DMS153 treated with DMSO at 0.1 percent for 48 hours (cell line): ENCODE measurements at regions not wholly inside any gene's neighbourhood (a gene's known extent, or its start where the extent isn't known, plus 50 kb on each side); places are given as distances from the start of the nearest gene placed in this dataset.

Source experiments
- DNase-seq: peaks from one replicate; lab custom pipeline; 2025; ENCODE audit not compliant: unreplicated experiment; lab: John Stamatoyannopoulos, UW

DNA sequence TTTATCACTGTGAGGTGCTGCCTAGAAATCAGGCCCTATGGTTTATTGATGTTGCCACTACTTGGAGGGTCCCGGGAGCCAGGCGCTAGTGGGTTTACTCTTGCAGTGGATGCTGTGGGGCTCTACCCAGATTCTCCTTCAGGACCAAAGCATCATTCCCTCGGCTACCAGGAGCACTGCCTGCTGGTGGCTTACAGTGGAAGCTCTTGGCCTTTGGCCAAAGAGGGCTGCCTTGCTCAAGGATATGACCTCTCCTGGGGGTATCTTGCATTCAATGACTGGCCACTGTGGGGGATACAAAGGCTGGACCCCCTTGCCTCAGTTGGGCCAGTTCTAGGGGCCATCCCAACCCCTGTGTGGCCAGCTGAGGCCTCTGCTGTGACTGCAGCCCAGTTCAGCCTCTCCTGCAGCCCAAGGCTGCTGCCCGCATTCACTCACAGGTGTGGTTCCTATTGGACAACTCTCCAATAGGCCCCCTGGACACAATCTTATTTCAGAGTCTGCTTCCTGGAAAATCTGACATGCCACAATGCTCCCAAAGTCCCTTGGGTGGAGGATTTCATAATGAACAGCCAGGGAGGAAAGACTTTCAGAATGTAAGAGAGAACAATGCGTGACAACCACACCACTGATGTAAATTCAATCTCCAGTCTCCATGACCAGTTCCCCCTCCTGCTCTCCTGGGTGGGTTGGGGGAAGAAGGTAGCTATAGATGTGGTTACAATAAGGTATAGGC is 196.3 kb downstream of the SNX10 start:
- no peak for DNase-seq

- no peak for DNase-seq
Measured at GRCh38 chr7:26489391-26489790, 197.7 kb downstream of the SNX10 start.

GRCh38 chr7:26489906-26490639 is 198.4 kb downstream of the SNX10 start:
- DNase-seq, result no peak

DNA sequence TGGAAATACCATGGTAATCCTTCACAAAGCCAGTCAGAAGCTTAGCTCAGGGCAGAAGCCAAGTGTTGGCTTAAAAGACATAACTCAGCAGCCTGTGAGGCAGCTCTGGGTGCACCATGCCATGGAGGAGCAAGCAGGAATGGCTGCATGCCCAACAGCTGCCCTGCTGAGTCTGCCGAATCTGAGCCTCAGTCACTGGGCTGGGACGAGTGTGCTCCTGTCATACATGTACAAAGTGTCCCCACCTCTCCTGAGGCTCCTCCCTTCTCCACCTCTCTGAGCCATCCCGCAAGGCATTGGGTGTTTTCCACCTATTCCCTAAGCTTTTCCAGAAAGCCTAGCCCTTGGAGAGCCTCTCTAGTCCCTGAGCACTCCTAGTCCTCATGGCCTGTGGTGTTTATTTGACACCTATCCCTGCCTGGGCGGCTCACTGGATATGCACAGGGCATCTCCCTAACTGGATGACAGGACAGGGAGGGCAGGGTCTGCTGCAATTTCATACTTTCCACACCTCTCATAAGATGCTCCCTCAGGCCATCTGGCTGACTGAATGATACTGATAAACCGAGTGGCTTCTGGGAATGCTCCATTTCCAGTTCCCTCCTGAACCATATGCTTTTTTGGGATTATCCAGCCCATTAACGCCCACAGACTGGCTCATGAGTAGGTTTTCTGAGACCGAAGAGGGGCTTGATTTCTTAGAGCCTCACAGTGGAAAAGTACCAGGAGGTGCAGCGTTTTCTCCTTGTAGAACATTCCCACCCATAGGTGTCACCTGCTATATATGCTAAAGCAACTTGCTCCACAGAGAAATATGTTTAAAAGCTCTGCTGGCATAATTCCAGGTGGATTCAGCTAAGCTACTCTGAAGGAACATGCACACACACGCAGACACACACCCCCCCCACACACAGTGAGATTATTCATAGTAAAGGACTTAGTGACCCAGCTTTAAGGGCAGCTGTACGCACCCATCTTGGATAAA is 199.3 kb downstream of the SNX10 start:
- peak; percentile 86 for DNase-seq

DNA sequence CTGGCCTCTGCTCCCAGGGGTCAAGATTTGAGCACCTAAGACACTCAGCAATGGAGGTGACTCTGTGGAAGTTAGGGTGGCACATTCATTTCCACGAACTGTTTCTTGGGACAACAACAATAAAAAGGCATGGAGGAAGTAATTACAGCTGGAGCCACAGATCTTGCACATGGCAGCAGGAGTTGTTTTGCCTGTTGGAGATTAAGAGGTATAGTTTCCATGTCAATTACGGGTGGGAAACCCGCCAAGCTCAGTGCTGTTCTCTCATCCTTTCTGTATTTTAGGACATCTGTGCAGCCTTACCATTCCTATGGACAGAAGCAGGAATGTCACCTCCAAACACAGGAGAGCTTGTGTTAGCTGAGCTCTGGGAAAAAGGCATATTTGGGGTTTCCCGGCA is 201.2 kb downstream of the SNX10 start:
- DNase-seq, result peak; percentile 29

DNA sequence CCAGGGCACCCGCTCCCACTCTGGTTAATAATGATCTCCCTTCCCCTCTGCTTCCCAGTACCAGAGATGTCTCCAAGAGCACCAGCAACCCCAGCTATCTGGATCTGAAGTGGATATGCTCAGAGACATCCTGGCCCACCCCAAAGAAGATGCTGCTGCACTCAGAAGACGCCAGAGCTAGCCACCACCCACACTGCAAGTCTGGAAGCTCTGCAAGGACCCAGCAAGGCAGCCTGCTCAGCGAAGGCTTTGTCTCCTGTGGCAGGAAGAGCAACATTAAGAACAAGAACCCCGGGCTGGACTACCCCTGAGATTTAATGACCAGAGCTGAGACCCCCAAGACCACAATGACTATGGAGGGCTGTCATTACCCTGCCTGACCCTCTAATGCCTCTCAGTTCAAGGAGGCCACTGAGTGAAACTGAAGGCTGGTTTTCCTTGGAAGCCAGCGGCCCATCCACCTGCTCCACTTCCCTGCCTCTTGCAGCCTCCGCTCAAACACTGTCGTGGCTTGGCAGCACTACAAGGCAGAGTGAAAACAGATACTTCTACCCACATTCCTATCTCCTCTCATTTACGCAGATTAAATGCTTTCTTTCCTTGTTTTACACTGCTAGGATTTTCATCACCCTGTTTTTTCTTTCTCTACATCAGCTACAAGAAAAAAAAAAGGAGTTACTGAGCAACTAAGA is 202.2 kb downstream of the SNX10 start:
- no peak for DNase-seq

- DNase-seq, result no peak
Measured at GRCh38 chr7:26495569-26495968, 203.9 kb downstream of the SNX10 start.

DNA sequence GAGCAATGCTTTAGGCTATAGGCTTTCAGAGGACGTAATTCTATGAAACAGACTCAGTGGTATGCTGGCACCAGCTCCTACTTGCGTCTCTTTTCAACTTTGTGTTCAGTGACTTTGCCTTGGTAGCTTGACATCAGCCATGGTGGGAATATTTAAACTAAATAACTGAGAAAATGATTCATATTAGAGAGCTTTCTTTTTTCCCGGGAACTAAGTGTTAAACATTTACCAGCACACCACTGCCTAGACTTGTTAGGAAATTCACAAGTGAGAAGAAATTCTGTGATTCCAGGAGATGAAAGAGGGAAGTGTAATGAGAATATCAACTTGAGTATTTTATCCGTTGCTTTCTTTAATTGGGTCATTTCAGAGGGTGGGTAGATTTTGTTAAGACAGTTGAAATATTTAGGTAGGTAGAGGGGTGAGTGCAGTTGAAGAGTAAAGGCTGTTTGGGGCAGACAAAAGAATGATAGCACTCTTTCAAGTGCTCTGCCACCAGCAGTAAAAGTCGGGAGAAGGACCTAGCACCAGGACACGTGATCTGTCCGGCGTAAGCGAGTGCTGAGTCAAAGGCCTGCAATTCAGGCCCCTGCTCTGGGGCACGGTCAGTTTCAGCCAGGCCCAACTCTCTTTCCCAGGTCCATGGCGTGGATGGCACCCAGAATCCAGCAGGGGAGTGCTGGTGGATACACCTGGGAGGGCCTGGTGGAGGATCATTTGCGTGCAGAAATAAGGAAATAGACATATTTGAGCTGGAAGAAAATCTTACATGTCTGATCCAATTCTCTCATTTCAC is 206.3 kb downstream of the SNX10 start:
- DNase-seq, result no peak

DNA sequence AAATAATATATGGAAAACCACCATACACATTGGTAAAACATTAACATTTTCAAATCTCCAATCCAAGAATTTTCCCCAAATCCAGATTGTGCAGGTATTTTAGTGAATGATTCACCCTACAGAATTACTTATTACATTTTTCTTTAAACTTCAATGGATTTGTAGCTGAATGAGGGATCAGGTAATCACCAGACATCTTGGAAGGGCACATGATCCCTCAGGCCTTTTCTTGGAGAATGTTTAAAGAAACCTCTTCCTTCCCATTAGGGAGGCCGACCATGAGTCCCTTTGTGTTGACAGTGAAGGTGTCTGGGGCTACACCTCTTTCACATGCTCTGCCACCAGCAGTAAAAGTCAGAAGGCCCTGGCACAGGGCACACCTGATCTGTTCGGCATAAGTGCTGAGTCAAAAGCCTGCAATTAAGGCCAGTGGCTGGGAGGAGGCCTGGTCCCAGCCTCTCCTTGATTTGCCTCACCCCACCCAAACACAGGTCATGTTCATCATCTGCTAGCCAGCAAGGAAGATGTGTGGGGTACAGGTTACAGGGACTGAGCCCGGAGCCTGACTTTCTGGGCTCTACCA is 207.7 kb downstream of the SNX10 start:
- DNase-seq, result no peak

DNA sequence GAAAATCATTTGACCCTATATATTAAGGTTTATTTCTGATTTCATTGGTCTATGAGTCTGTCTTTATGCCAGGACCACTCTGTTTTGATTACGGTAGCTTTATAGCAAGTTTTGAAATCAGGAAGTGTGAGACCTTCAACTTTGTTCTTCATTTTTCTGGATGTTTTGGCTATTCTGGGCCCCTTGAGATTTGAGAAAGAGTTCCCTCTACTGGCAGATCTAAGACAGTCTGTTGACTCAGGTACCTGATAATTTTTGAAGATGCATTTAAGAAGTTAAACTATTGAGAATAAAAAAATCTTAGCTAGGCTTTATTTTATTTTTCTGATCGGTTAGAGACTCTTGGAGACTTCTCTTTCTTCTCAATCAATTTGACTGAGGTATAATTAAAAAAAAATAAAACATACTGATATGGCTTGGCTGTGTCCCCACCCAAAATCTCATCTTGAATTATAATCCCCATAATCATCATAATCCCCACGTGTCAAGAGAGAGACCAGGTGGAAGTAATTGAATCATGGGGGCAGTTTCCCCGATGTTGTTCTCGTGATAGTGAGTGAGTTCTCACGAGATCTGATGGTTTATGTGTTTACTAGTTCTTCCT is 209.2 kb downstream of the SNX10 start:
- DNase-seq, result peak; percentile 63

GRCh38 chr7:26504411-26505120 is 212.9 kb downstream of the SNX10 start:
- DNase-seq, result no peak

DNA sequence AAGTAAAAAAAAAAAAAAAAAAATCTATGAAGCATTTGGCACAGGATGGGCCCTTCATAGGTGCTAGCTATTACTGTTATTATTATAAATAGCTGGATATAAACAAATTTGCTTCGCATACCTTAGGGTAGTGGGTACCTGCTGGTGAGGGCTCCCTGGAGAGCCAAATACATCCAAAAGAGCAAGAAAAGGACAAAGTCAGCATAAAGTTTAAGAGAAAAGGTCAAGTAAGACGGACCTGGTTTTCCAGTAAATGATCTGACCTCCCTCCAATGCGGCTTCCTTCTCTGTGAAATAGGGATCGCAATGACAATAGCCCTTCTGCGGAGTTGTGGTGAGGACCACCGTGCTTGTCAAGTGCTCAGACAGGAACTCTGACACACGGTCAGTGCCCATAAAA is 214.5 kb downstream of the SNX10 start:
- DNase-seq, result no peak

- peak; percentile 65 for DNase-seq
Measured at GRCh38 chr7:26507108-26507987, 215.7 kb downstream of the SNX10 start.

DNA sequence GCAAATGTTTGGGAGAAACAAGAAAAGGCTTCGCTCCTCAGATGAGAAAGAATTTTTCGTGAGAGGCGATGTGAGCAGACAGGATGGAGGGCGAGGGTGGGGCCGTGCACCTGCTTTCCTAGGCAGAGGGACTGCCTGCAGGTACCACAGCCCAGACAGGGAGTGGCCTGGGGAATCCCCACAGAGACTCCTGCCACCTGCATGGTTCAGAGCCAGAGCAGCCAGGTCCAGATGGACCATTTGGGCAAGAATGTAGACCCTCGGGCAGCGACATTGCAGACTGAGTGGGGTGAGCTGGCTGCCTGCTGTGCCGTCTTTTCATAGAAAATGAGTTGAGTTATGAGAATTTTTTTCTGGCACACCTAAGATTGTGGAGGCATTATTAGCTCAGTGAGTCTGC is 216.8 kb downstream of the SNX10 start:
- peak; percentile 91 for DNase-seq

GRCh38 chr7:26508917-26509316 is 217.3 kb downstream of the SNX10 start:
- peak; percentile 98 for DNase-seq

- DNase-seq, result no peak
Measured at GRCh38 chr7:26510231-26510957, 218.7 kb downstream of the SNX10 start.

GRCh38 chr7:26511866-26512265 is 220.2 kb downstream of the SNX10 start:
- no peak for DNase-seq
